GM23248 (cell line): ENCODE measurements at regions not wholly inside any gene's neighbourhood (a gene's known extent, or its start where the extent isn't known, plus 50 kb on each side); places are given as distances from the start of the nearest gene placed in this dataset.

ENCODE experiments used
- EZH2 ChIP-seq: fragments of 200-600 bp; sonication (generic); IDR thresholded peaks from 2 replicates; pipeline ENCODE4 v1.6.1; 2018; ENCODE audit warnings: antibody characterized with exemption, mild to moderate bottlenecking; ENCODE audit not compliant: insufficient read depth, poor library complexity, severe bottlenecking
- EZH2phosphoT487 ChIP-seq: fragments of 200-600 bp; sonication (generic); IDR thresholded peaks from 2 replicates; pipeline ENCODE4 v1.6.1; 2018; ENCODE audit warnings: antibody characterized with exemption, moderate library complexity, mild to moderate bottlenecking, low read depth; ENCODE audit not compliant: insufficient read depth

DNA sequence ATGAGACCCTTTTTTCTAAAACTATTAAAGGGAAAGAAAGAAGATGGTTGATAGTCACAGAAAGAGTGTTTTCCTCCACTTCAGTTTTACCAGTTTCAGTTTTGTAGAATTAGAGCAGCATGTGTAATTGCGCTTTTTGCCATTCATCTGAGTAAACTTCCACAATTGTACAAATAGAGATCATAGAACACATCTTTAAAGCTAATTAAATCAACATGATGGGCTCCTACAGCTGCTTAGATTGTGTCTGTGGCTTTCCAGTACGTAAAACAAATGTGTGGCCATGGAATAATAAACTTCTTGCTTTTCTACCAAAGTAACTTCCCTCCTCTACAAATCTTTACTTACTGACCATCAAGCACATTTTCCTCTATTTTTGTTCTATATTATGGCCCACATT, 84.2 kb upstream of the LRIG3 start:
- TF ChIP-seq EZH2phosphoT487 (no peak), EZH2 (no peak)
